ENCODE measurements at regions not wholly inside any gene's neighbourhood (a gene's known extent, or its start where the extent isn't known, plus 50 kb on each side); places are given as distances from the start of the nearest gene placed in this dataset.

DNA sequence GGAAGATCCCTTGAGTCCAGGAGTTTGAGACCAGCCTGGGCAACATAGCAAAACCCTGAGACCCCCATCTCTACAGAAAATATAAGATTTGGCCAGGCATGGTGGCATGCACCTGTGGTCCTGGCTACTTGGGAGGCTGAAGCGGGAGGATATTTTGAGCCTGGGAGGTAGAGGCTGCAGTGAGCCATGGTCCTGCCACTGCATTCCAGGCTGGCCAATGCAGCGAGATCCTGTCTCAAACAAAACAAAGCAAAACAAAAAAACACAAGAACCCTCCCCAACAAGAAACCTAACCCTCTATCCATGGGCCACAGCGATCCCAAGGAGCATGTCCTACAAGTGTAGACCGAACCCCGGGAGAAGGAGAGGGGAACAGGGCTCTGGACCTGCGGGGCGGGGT, 133.3 kb downstream of the MGAT5B start:
- Histone ChIP-seq H3K4me3 (ENCODE audit: low read length) (no peak overlapping the region), H3K27me3 (ENCODE audit: control insufficient read depth, insufficient read depth, low read length) (peaks cover 4% of the 10 kb centered on the region), H3K27ac (ENCODE audit: low read length) (no peak overlapping the region), H3K9me3 (ENCODE audit: control insufficient read depth, low read depth, low read length) (no peaks in the 10 kb centered on the region), H3K36me3 (ENCODE audit: control insufficient read depth, insufficient read depth, low read length) (no peaks in the 10 kb centered on the region), H3K4me1 (ENCODE audit: control insufficient read depth, insufficient read depth, low read length) (no peaks in the 10 kb centered on the region)
- DNase-seq, result no peak
- no CpG with 5 or more reads among the region's 7 CpGs for WGBS (ENCODE audit: insufficient coverage, low lambda C conversion rate)

DNA sequence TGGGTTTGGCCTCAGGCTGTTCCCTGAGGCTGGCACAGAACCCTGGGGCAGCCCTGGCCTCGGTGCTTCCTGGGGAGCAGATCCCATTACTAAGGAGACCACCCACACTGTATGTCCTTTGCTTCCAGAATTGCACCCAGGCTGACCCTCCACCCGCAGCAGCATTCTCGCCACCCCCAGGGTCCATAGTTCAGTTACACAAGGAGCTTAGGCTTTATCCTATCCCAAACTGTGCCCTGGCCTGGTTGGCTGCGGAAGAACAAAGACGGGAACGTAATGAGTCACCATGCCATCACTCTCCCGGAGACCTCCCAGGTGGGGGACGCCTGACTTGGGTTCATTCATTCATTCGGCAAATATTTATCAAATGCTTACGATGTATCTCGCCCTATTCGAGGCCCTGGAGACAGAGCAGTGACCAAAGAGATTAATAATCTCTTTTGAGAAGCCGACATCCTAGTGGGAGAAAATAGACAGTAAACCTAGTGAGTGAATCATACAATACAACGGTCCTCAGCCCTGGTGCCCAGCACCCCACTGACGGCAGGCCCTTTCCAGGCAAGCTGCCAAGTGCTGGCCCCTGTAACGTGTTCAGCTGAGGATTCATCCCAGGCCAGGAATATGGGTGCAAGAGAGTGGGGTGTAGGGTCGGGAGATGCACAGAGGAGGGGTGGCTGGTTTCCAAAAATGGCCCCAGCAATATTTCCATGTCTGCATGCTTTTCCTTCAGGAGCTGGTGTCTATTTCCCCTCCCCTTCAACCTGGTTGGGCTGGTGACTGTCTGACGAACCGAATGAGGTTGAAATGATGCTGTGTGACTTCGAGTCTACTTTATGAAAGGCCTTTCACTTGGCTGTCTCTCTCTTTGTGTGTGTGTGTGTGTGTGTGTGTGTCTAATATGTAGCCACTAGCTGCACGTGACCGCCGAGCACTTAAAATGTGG, 134.2 kb downstream of the MGAT5B start:
- DNase-seq, result peak in 1 of 2 donors; percentile 29
- Histone ChIP-seq H3K27me3 (ENCODE audit: control insufficient read depth, insufficient read depth, low read length) (peaks cover 2% of the 10 kb centered on the region), H3K27ac (ENCODE audit: low read length) (no peak overlapping the region), H3K36me3 (ENCODE audit: control insufficient read depth, insufficient read depth, low read length) (no peaks in the 10 kb centered on the region), H3K4me3 (ENCODE audit: low read length) (no peak overlapping the region), H3K4me1 (ENCODE audit: control insufficient read depth, insufficient read depth, low read length) (no peaks in the 10 kb centered on the region), H3K9me3 (ENCODE audit: control insufficient read depth, low read depth, low read length) (no peaks in the 10 kb centered on the region)
- 73% methylated on average over 3 of the region's 23 CpGs for WGBS (ENCODE audit: insufficient coverage, low lambda C conversion rate)

DNA sequence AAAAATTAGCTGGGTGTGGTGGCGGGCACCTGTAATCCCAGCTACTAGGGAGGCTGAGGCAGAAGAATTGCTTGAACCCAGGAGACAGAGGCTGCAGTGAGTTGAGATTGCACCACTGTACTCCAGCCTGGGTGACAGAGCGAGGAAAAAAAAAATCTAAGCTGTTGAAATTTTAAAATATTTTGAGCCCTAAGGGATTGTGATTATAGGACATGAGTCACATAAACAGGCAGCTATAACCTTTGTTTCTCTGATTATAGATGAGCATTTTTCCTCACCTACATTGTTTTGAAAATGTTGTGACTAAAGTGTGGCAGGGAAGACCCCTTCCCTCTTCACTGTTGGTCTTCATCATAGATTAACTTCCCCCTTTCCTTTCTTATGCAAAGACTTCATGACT, 135.5 kb downstream of the MGAT5B start:
- H3K9me3 ChIP-seq (ENCODE audit: control insufficient read depth, low read depth, low read length), result no peaks in the 10 kb centered on the region
- no CpG with 5 or more reads among the region's 2 CpGs for WGBS (ENCODE audit: insufficient coverage, low lambda C conversion rate)
- H3K36me3 ChIP-seq (ENCODE audit: control insufficient read depth, insufficient read depth, low read length), result no peaks in the 10 kb centered on the region
- DNase-seq, result no peak
- no peaks in the 10 kb centered on the region for H3K4me1 ChIP-seq (ENCODE audit: control insufficient read depth, insufficient read depth, low read length)
- H3K4me3 ChIP-seq (ENCODE audit: low read length), result no peak overlapping the region
- peaks cover 5% of the 10 kb centered on the region for H3K27me3 ChIP-seq (ENCODE audit: control insufficient read depth, insufficient read depth, low read length)
- H3K27ac ChIP-seq (ENCODE audit: low read length), result no peak overlapping the region

DNA sequence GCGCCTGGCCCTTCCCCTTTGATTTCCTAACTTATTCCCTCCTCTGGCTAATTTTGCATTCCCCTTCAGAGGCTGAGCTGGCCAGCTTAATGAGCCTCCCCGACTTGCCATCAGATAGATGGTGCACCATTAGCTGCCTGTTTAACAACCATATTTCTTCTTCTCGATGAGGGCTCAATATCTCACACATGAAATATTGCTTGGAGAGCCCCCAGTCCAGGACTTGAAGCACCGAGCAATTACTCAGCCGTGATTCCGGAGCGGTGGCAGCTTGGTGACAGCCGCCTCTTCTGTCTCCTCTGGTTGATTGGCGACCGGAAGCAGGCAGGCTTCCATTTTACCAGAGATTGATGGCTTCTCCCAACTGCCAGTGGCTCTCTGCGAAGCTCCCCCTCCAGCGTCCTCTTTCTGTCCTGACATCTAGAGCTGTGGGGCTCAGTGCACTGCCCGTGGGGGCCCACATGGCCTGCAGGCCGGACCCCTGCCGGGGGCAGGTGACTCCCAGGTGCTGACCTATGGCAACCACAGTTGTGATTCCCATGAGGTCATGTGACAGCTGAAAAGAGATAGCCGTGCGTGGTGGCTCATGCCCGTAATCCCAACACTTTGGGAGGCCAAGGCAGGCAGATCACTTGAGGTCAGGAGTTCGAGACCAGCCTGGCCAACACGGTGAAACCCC, 133.7 kb upstream of the SEC14L1 start:
- H3K4me1 ChIP-seq (ENCODE audit: control insufficient read depth, insufficient read depth, low read length), result no peaks in the 10 kb centered on the region
- H3K4me3 ChIP-seq (ENCODE audit: low read length), result no peak overlapping the region
- peaks cover 5% of the 10 kb centered on the region for H3K27me3 ChIP-seq (ENCODE audit: control insufficient read depth, insufficient read depth, low read length)
- H3K9me3 ChIP-seq (ENCODE audit: control insufficient read depth, low read depth, low read length), result no peaks in the 10 kb centered on the region
- DNase-seq, result no peak
- H3K36me3 ChIP-seq (ENCODE audit: control insufficient read depth, insufficient read depth, low read length), result no peaks in the 10 kb centered on the region
- WGBS (ENCODE audit: insufficient coverage, low lambda C conversion rate), result no CpG with 5 or more reads among the region's 20 CpGs
- no peak overlapping the region for H3K27ac ChIP-seq (ENCODE audit: low read length)

DNA sequence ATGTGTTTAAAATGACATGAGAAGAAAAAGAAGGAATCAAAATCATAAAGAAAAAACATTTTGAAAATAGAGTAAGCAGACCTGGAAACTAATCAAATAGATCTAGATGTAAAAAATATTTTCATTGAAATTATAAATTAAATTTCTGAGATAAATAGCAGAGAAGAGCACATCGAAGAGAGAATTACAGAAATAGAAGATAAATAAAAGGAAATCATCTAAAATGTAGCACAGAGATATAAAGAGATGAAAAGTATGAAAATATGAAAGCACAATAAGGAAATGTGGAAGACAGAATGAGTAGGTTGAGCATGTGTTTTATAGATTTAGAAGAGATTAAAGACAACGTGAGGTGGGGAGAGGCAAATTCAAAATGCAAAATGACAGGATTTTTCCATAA, 130.9 kb upstream of the SEC14L1 start:
- peaks cover 5% of the 10 kb centered on the region for H3K27me3 ChIP-seq (ENCODE audit: control insufficient read depth, insufficient read depth, low read length)
- no peak overlapping the region for H3K4me3 ChIP-seq (ENCODE audit: low read length)
- no peaks in the 10 kb centered on the region for H3K9me3 ChIP-seq (ENCODE audit: control insufficient read depth, low read depth, low read length)
- no peak overlapping the region for H3K27ac ChIP-seq (ENCODE audit: low read length)
- no peaks in the 10 kb centered on the region for H3K36me3 ChIP-seq (ENCODE audit: control insufficient read depth, insufficient read depth, low read length)
- no peaks in the 10 kb centered on the region for H3K4me1 ChIP-seq (ENCODE audit: control insufficient read depth, insufficient read depth, low read length)
- 94% methylated on average over 1 of the region's 2 CpGs for WGBS (ENCODE audit: insufficient coverage, low lambda C conversion rate)
- DNase-seq, result no peak

DNA sequence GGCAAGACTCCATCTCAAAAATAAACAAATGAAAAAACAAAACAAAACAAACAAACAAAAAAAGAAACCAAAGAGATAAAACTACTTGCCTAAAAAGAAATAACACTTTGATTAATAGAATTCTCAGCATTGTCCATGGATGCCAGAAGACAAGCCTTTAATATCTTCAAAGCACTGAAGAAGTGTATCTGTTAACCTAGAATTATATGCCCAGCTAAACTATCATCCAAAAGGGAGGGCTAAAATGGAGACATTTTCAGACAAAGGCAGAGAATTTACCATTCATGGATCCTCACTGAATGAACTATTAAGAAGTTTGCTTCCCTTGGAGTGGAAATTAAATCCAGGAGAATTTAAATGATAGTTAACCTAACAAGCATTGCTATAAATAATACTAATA, 130.1 kb upstream of the SEC14L1 start:
- no peak overlapping the region for H3K4me3 ChIP-seq (ENCODE audit: low read length)
- no peaks in the 10 kb centered on the region for H3K4me1 ChIP-seq (ENCODE audit: control insufficient read depth, insufficient read depth, low read length)
- no peak for DNase-seq
- peaks cover 5% of the 10 kb centered on the region for H3K27me3 ChIP-seq (ENCODE audit: control insufficient read depth, insufficient read depth, low read length)
- no peaks in the 10 kb centered on the region for H3K9me3 ChIP-seq (ENCODE audit: control insufficient read depth, low read depth, low read length)
- H3K27ac ChIP-seq (ENCODE audit: low read length), result no peak overlapping the region
- no peaks in the 10 kb centered on the region for H3K36me3 ChIP-seq (ENCODE audit: control insufficient read depth, insufficient read depth, low read length)

DNA sequence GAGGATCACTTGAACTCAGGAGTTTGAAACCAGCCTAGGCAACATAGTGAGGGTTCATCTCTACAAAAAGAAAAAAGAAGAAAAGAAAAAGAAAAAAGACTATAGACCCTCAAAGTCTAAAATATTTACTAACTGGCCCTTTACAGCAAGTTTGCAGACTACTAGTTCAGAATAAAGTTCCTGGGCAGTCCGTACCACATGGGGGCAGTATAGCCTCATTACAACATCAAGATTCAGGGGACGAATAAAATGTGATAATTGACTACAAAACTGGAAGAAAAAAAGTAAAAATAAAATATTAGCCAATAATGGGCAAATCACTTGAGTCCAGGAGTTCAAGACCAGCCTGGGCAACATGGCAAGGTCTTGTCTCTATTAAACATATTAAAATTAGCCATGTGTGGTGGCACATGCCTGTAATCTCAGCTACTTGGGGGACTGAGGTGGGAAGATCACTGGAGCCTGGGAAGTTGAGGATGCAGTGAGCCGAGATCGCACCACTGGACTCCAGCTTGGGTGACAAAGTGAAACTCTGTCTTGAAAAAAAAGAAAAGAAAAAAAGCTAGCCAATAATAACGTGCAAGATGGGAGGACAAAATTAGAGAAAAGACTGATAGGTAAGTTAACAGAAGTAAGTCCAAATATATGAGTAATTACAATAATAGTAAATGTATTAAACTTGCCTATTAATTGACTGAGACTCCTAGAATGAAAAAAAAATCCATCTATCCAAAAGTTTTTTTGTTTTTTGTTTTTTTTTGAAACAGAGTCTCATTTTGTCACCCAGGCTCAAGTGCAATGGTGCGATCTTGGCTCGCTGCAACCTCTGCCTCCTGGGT, 129.4 kb upstream of the SEC14L1 start:
- WGBS (ENCODE audit: insufficient coverage, low lambda C conversion rate), result 61% methylated on average over 3 of the region's 7 CpGs
- Histone ChIP-seq H3K4me1 (ENCODE audit: control insufficient read depth, insufficient read depth, low read length) (no peaks in the 10 kb centered on the region), H3K36me3 (ENCODE audit: control insufficient read depth, insufficient read depth, low read length) (no peaks in the 10 kb centered on the region), H3K9me3 (ENCODE audit: control insufficient read depth, low read depth, low read length) (no peaks in the 10 kb centered on the region), H3K27me3 (ENCODE audit: control insufficient read depth, insufficient read depth, low read length) (peaks cover 5% of the 10 kb centered on the region), H3K27ac (ENCODE audit: low read length) (no peak overlapping the region), H3K4me3 (ENCODE audit: low read length) (no peak overlapping the region)
- no peak for DNase-seq

DNA sequence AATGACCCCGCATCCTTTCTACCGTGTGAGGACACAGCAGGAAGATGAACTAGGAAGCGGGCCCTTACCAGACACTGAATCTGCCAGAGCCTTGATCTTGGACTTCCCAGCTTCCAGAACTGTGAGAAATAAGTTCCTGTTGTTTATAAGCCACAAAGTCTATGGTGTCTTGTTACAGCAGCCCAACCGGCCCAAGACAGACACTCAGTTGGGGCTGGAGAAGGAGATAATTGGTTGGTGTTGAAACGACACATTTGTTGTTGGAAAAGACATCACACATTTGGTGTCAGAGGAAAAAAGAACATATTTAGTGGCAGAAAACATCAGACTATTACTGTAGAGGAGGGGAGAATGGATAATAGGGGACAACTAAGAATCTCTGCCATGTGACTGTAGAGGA, 122.3 kb upstream of the SEC14L1 start:
- no peaks in the 10 kb centered on the region for H3K27me3 ChIP-seq (ENCODE audit: control insufficient read depth, insufficient read depth, low read length)
- no peaks in the 10 kb centered on the region for H3K36me3 ChIP-seq (ENCODE audit: control insufficient read depth, insufficient read depth, low read length)
- no peaks in the 10 kb centered on the region for H3K9me3 ChIP-seq (ENCODE audit: control insufficient read depth, low read depth, low read length)
- DNase-seq, result no peak
- H3K4me1 ChIP-seq (ENCODE audit: control insufficient read depth, insufficient read depth, low read length), result no peaks in the 10 kb centered on the region
- WGBS (ENCODE audit: insufficient coverage, low lambda C conversion rate), result no CpG with 5 or more reads among the region's 5 CpGs
- no peak overlapping the region for H3K4me3 ChIP-seq (ENCODE audit: low read length)
- no peak overlapping the region for H3K27ac ChIP-seq (ENCODE audit: low read length)

DNA sequence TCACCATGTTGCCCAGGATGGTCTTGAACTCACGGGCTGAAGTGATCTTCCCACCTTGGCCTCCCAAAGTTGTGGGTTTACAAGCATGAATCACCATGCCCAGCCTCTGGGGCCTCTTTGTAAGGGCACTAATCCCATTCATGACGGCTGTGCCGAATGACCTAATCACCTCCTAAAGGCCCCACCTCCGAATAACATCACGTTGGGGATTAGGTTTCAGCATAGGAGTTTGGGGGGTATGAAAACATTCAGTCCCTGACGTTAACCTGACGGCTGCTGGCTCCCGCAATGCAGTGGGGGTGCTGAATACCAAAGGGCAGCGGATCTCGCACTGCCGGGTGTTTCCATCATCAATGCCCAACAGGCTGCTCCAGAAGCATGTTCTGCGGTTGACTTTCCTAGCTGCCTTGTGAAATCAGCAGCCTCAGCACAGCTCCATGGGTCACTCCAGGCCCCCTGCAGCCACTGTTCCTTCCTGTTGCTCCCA, 120.8 kb upstream of the SEC14L1 start:
- Histone ChIP-seq H3K4me3 (ENCODE audit: low read length) (no peak overlapping the region), H3K27me3 (ENCODE audit: control insufficient read depth, insufficient read depth, low read length) (no peaks in the 10 kb centered on the region), H3K36me3 (ENCODE audit: control insufficient read depth, insufficient read depth, low read length) (no peaks in the 10 kb centered on the region), H3K4me1 (ENCODE audit: control insufficient read depth, insufficient read depth, low read length) (no peaks in the 10 kb centered on the region), H3K9me3 (ENCODE audit: control insufficient read depth, low read depth, low read length) (no peaks in the 10 kb centered on the region), H3K27ac (ENCODE audit: low read length) (no peak overlapping the region)
- WGBS (ENCODE audit: insufficient coverage, low lambda C conversion rate), result no CpG with 5 or more reads among the region's 12 CpGs
- no peak for DNase-seq

DNA sequence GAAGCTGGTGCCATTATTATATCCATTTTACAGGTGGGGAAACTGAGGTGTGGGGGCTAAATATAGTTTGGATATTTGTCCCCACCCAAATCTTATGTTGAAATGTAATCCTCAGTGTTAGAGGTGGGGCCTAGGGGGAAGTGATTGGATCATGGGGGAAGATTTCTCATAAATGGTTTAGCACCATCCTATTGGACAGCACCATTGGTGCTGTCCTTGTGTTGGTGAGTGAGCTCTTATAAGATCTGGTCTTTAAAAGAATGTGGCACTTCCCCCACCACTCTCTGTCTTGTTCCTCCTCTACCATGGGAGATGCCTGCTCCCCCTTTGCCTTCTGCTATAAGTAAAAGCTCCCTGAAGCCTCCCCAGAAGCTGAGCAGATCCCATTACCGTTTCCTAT, 119.8 kb upstream of the SEC14L1 start:
- Histone ChIP-seq H3K9me3 (ENCODE audit: control insufficient read depth, low read depth, low read length) (no peaks in the 10 kb centered on the region), H3K4me1 (ENCODE audit: control insufficient read depth, insufficient read depth, low read length) (no peaks in the 10 kb centered on the region), H3K4me3 (ENCODE audit: low read length) (no peak overlapping the region), H3K36me3 (ENCODE audit: control insufficient read depth, insufficient read depth, low read length) (no peaks in the 10 kb centered on the region), H3K27me3 (ENCODE audit: control insufficient read depth, insufficient read depth, low read length) (no peaks in the 10 kb centered on the region), H3K27ac (ENCODE audit: low read length) (no peak overlapping the region)
- WGBS (ENCODE audit: insufficient coverage, low lambda C conversion rate), result no CpG with 5 or more reads among the region's 1 CpG
- DNase-seq, result no peak

Data from large intestine (tissue), 3 donors.